Stimulated activated CD4-positive, alpha-beta T cell treated with anti-CD3 and anti-CD28 coated beads, Interleukin-12 subunit alpha, Interleukin-12 subunit beta, amount 100 ng/mL, for 48 hours (primary cell): ENCODE measurements at regions not wholly inside any gene's neighbourhood (a gene's known extent, or its start where the extent isn't known, plus 50 kb on each side); places are given as distances from the start of the nearest gene placed in this dataset.
"Not testable (repeated sequence)": the region's sequence is repeated elsewhere in the genome, so short reads cannot be mapped to it uniquely, and the experiment has no call there.

Source experiments
- DNase-seq, 3 donors: peaks; one replicate each; pipeline ENCODE4 v3.0.0-alpha.2; 2020; ENCODE audit warnings: low read depth in 2 of 3, low spot score in 1 of 3

- DNase-seq = not testable (repeated sequence)
Measured at GRCh38 chr7:55705728-55706450, 133.6 kb upstream of the VOPP1 start.

DNA sequence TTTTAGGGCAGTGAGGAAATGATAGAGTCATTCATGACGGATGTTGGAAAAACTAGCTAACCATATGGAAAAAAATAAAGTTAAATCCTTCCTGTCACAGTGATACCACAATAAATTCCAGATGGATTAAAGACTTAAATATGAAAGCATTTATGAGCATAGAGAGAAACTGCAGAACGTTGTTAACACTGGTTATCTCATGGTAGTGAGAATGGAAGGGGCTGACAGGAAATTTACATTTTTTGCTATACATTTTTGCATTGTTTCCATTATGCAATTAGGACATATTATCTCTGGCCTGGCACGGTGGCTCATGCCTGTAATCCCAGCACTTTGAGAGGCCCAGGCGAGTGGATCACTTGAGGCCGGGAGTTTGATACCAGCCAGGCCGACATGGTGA lies 130.5 kb upstream of the VOPP1 start:
- DNase-seq = not testable (repeated sequence)

- not testable (repeated sequence) for DNase-seq
Measured at GRCh38 chr7:55699450-55699842, 127.1 kb upstream of the VOPP1 start.

GRCh38 chr7:55698607-55699449 lies 126.5 kb upstream of the VOPP1 start:
- peak in 1 of 3 donors; percentile 4 for DNase-seq

GRCh38 chr7:55695893-55696701 lies 123.8 kb upstream of the VOPP1 start:
- DNase-seq = not testable (repeated sequence)

- not testable (repeated sequence) for DNase-seq
Measured at GRCh38 chr7:55694484-55694883, 122.2 kb upstream of the VOPP1 start.

DNA sequence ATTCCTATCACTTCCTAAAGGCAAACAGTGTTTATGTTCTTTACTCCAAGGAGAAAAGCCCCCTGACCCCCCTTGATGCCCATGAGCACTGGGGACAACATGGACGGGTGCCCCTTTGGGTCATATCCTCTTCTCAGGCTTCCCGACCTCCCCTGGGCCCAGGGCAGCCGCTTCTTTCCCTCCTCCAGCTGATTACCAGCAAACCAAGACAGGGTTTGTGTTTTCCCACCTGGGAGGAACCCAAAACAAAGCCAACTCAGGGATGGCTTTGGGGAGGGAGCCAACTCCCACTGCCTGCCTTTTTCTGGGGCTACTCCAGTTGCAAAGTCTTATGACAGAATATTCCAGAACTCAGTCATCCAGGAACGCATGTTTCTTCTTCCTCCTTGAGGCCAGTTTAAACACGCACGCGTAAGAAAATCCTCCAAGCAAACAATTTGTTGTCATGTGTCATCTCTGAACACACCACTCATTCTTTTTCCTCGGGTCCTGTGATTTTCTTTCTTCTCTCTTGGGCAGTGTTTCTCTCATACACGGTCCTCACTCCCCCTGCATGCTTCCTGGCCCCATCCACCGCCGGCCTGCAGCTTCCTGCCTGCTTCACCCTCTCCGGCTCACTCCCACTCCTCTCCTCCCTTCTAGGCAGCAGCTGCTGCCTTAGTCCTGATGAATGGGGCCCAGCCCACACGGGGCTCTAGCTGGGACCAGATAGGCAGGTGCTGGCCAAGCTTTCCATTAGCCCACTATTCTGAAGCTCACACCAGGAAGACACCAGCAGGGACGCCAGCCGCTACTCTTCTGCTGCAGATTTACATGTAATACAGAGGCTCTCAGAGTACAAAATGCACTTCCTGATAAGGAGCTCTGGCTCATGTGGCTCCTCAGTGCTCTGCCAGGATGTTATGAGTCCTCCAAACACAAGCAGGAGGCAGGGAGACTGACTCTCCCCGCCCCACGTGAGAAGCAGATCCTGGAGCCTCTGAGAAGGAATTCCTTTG lies 116.7 kb upstream of the VOPP1 start:
- DNase-seq = not testable (repeated sequence)

- not testable (repeated sequence) for DNase-seq
Measured at GRCh38 chr7:55688261-55688660, 116.0 kb upstream of the VOPP1 start.

- not testable (repeated sequence) for DNase-seq
Measured at GRCh38 chr7:55687252-55687651, 115.0 kb upstream of the VOPP1 start.

DNA sequence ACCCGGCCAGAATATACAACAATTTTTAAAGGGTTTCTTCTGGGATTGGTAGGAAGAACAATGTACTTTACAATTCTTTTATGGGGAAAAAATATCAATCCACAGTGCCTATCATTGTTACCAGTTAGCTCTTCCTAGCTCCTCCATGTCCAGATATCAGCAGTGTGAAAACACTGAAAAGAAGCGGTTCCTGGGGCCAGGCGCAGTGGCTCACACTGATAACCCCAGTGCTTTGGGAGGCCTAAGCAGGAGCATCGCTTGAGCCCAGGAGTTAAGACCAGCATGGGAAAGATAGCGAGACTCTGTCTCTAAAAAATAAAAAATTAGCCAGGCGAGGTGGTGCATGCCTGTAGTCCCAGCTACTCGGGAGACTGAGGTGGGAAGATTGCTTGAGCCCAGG lies 114.5 kb upstream of the VOPP1 start:
- not testable (repeated sequence) for DNase-seq

GRCh38 chr7:55683501-55683900 lies 111.2 kb upstream of the VOPP1 start:
- not testable (repeated sequence) for DNase-seq

GRCh38 chr7:55675589-55675988 lies 103.3 kb upstream of the VOPP1 start:
- DNase-seq = not testable (repeated sequence)

- not testable (repeated sequence) for DNase-seq
Measured at GRCh38 chr7:55673525-55673924, 101.2 kb upstream of the VOPP1 start.

GRCh38 chr7:55672084-55672483 lies 99.8 kb upstream of the VOPP1 start:
- DNase-seq = not testable (repeated sequence)

GRCh38 chr7:55657654-55658053 lies 85.4 kb upstream of the VOPP1 start:
- DNase-seq = no peak

DNA sequence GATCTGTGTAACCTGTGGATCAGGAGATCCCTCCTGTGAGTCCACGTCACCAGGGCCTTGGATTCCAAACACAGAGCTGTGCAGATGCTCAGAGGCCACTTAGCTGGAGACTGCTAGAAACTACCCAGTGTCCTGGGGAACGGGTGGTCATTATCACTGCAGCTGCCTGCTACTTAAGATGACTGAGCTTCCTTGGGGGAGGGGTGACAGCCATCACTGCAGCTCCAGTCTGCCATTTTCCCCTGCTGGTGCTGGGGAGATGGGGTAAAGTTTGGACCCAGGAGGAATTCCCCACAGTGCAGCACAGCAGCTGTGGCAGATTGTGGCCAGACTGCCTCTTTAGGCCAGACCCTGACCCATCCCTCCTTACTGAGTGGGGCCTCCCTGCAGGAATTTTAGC lies 78.8 kb upstream of the VOPP1 start:
- DNase-seq = no peak

DNA sequence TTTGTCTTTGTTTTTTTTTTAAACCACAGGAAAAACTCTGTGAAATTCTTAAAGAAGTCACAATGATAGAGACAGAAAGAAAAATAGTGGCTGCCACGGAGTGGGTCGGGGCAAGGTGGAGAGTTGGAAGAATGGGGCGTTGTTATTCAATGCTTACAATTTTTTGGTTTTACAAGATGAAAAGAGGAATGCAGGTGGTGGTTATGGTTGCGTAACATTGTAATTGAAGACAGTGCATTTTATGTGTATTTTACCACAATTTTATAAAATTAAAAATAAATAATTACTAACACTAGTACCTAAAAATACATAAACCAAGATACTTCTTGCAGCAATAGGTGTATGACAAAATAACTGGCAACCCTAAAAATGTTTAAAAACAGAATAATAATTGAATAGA lies 76.9 kb upstream of the VOPP1 start:
- no peak for DNase-seq

- no peak for DNase-seq
Measured at GRCh38 chr7:55644567-55644966, 72.3 kb upstream of the VOPP1 start.

GRCh38 chr7:55642266-55642665 lies 70.0 kb upstream of the VOPP1 start:
- DNase-seq = no peak

DNA sequence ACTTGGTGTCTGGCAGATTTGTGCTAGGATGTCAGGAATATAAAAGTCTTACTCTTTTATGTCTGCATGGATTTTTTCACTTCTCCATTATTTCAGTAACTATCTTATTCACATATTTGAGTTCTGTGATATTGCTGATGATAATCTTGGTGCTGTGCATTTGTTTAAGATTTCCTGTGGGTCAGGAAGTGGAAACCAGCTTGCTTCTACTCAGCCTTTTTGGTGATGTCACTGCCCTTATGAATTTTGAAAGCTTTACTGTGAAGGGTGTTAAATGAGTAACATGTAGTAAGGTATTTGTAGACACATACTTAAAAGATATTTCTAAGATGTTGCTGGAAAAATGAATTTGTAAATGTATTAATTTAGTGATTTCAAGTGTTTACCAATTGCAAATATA lies 69.5 kb upstream of the VOPP1 start:
- no peak for DNase-seq
